ENCODE measurements at regions not wholly inside any gene's neighbourhood (a gene's known extent, or its start where the extent isn't known, plus 50 kb on each side); places are given as distances from the start of the nearest gene placed in this dataset.

GRCh38 chr9:21580636-21581378, 98.7 kb upstream of the IFNE start:
- intact Hi-C loops (cut with micrococcal nuclease) = no loop called here

GRCh38 chr9:21583628-21584377, 101.7 kb upstream of the IFNE start:
- Histone ChIP-seq H3K36me3 (no peaks in the 10 kb centered on the region), H3K27me3 (ENCODE audit: low read depth) (peaks cover under 1% of the 10 kb centered on the region), H3K4me3 (no peak overlapping the region), H3K9me3 (replicated peaks) (no peaks in the 10 kb centered on the region), H3K27ac (replicated peaks) (no peak overlapping the region), H3K4me1 (no peaks in the 10 kb centered on the region)
- intact Hi-C loops (cut with micrococcal nuclease) = no loop called here
- no peak for DNase-seq
- no peak for TF ChIP-seq CTCF (IDR thresholded peaks at IDR 0.05; ENCODE audit: borderline replicate concordance)

More at GRCh38 chr9:21580636-21581378, 98.7 kb upstream of the IFNE start:
- no peak overlapping the region for H3K4me3 ChIP-seq
- no peak overlapping the region for H3K27ac ChIP-seq (replicated peaks)
- H3K36me3 ChIP-seq = no peaks in the 10 kb centered on the region
- DNase-seq = no peak
- H3K27me3 ChIP-seq (ENCODE audit: low read depth) = no peaks in the 10 kb centered on the region
- H3K9me3 ChIP-seq (replicated peaks) = no peaks in the 10 kb centered on the region
- no peak for TF ChIP-seq CTCF (IDR thresholded peaks at IDR 0.05; ENCODE audit: borderline replicate concordance)
- no peaks in the 10 kb centered on the region for H3K4me1 ChIP-seq

- no peak for TF ChIP-seq CTCF (IDR thresholded peaks at IDR 0.05; ENCODE audit: borderline replicate concordance)
- Histone ChIP-seq H3K27me3 (ENCODE audit: low read depth) (peaks cover 6% of the 10 kb centered on the region), H3K36me3 (no peaks in the 10 kb centered on the region), H3K4me3 (no peak overlapping the region), H3K4me1 (no peaks in the 10 kb centered on the region), H3K27ac (replicated peaks) (no peak overlapping the region), H3K9me3 (replicated peaks) (no peaks in the 10 kb centered on the region)
- DNase-seq = no peak
- intact Hi-C loops (cut with micrococcal nuclease) = no loop called here
Observed at GRCh38 chr9:21584890-21585289, 102.8 kb upstream of the IFNE start.

GRCh38 chr9:21585756-21586752, 103.9 kb upstream of the IFNE start:
- H3K36me3 ChIP-seq = no peaks in the 10 kb centered on the region
- DNase-seq = no peak
- no peaks in the 10 kb centered on the region for H3K9me3 ChIP-seq (replicated peaks)
- TF ChIP-seq CTCF (IDR thresholded peaks at IDR 0.05; ENCODE audit: borderline replicate concordance) = no peak
- intact Hi-C loops (cut with micrococcal nuclease) = no loop called here
- no peaks in the 10 kb centered on the region for H3K4me1 ChIP-seq
- no peak overlapping the region for H3K27ac ChIP-seq (replicated peaks)
- H3K4me3 ChIP-seq = no peak overlapping the region
- H3K27me3 ChIP-seq (ENCODE audit: low read depth) = peaks cover 6% of the 10 kb centered on the region
